VCaP (cell line): ENCODE measurements at regions not wholly inside any gene's neighbourhood (a gene's known extent, or its start where the extent isn't known, plus 50 kb on each side); places are given as distances from the start of the nearest gene placed in this dataset.

Experiments
- H3K27ac ChIP-seq: fragments of 450-650 bp; 2 replicates; pipeline ENCODE4 v1.5.1; 2017
- CTCF ChIP-seq: fragments of 450-650 bp; conservative IDR thresholded peaks from 2 replicates; pipeline ENCODE4 v1.5.1; 2017; ENCODE audit warnings: mild to moderate bottlenecking, moderate library complexity

- TF ChIP-seq CTCF: no peak
- H3K27ac ChIP-seq: no peak overlapping the region
Observed at GRCh38 chr7:136601772-136602171, 266.7 kb upstream of the CHRM2 start.

- H3K27ac ChIP-seq: no peak overlapping the region
- TF ChIP-seq CTCF: no peak
Observed at GRCh38 chr7:136600475-136600874, 268.0 kb upstream of the CHRM2 start.

GRCh38 chr7:136594739-136595144 lies 273.7 kb upstream of the CHRM2 start:
- no peak for TF ChIP-seq CTCF
- H3K27ac ChIP-seq: no peak overlapping the region

DNA sequence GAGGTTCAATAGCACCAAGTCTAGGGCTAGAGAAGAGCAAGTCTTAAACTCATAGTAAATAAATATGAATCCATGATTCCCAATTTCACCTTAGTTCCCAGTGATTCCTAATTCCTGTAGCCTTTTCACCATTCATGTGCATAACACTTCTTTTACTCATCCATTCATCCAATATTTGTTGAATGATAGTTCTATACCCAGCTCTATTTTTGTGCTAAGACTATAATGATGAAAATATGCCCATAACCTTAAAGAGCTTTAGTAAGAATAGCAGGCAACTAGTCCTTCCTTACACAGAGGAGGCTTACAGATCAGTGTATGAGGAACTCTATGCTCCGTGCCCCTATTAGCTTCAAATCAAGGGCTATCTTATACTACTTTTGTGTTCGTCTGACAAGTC lies 280.2 kb upstream of the CHRM2 start:
- TF ChIP-seq CTCF: no peak
- no peak overlapping the region for H3K27ac ChIP-seq

DNA sequence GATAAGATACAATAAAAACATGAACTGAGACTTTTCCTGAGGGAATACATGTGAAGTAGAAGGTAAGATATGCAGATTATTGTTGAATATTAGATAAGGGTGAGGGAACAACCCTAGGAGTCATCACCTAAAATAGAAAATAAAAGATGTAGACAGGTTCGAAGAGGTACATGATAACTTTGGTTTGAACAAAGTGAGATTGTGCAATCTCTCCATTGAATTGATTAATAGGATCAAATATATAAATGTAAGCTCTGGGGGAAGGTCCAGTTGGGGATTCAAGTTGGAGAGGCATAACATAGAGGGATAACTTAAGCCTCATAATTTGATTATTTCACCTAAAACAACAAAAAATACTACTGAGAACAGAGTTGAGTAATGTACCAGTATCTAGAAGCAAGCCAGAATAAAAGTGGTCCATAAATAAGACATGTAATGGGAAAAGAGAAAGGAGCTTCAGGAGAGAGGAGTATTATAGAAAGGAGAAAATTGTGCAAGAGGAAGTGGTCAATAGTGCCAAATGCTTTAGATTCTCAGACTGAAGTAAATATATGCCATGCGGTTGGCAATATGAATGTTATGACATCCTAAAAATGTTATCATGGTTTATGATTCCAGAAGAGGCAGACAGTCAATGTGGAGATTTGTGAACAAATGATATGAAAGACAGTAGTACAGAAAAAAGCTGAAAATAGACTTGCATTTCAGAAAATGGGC lies 282.3 kb upstream of the CHRM2 start:
- no peak overlapping the region for H3K27ac ChIP-seq
- TF ChIP-seq CTCF: no peak

DNA sequence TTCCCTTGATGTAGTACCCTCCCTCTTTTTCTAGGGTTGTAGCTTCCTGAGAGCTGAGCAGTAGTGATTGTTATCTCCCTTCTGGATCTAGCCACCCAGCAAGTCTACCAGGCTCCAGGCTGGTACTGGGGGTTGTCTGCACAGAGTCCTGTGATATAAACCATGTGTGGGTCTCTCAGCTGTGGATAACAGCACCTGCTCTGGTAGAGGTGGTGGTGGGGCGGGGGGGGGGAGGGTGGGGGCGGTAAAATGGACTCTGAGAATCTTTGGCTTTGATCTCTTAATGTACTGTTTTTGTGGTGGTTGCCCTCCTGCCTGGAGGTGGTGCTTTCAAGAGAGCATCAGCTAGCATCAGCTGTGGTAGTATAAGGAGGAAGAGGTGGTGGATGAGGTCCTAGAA lies 302.0 kb upstream of the CHRM2 start:
- no peak for TF ChIP-seq CTCF
- no peak overlapping the region for H3K27ac ChIP-seq

DNA sequence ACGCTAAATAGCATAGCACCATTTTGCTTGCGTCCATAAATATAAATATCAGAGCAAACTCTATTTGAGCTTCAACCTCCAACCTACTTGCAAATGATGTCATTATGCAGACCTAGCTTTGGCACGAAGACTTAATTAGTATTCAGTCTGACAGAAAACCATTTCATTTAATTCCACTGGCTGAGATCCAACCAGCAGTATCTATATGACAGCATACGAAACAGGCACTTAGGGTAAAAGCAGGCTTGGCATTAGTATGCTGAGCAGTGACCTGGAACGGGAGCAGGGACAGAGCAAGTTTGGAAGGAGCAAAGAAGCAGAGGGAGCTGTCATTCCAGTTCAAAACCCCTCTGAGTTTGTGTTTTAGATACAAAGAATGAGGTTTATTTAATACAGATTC lies 312.5 kb upstream of the CHRM2 start:
- TF ChIP-seq CTCF: no peak
- H3K27ac ChIP-seq: no peak overlapping the region
